Stimulated activated CD4-positive, alpha-beta T cell treated with anti-CD3 and anti-CD28 coated beads, Interleukin-4, amount 100 ng/mL, for 24 hours (primary cell): ENCODE measurements at regions not wholly inside any gene's neighbourhood (a gene's known extent, or its start where the extent isn't known, plus 50 kb on each side); places are given as distances from the start of the nearest gene placed in this dataset.
"Not testable (repeated sequence)": the region's sequence is repeated elsewhere in the genome, so short reads cannot be mapped to it uniquely, and the experiment has no call there.

Experiments used
- DNase-seq: peaks from one replicate; pipeline ENCODE4 v3.0.0-alpha.2; 2020

GRCh38 chr18:73381016-73381698 lies 513.4 kb upstream of the NETO1 start:
- DNase-seq: no peak

GRCh38 chr18:73366713-73367112 lies 498.9 kb upstream of the NETO1 start:
- no peak for DNase-seq

DNA sequence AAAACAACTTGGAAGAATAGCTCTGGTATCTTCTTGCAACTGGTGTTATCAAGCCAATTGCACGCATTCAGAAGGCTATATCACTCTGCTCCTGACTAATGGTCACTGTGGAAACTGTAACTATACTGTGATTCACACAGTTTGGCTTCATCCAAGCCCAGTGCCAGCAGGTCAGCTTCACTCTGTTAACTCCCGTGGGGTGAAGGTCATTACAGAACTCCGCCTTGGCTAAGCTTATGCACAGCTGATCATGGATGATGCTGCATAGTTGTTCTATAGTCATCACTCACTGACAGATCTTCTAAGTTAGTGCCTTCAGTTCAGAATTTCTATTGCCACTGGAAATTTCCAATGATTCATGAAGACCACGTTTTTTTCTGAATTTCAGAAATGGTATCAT lies 497.2 kb upstream of the NETO1 start:
- no peak for DNase-seq

DNA sequence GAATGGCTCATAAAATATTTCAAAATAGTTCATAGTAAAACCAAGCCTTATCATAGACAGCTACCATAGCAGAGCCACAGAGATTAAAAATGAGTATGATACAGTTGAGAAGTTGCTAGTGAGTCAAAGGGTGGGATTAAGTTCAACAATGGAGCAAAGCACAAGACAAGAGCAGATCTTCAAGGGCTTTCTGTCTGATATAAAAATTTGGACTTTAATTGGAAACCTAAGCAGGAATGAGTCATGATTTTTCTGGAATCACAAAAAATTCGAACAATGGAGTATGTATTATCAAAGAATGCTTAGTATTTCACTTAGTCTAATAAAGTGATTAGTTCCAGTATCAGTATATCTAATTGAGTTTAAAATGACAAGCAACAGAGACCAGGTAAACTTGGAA lies 487.3 kb upstream of the NETO1 start:
- DNase-seq: no peak

DNA sequence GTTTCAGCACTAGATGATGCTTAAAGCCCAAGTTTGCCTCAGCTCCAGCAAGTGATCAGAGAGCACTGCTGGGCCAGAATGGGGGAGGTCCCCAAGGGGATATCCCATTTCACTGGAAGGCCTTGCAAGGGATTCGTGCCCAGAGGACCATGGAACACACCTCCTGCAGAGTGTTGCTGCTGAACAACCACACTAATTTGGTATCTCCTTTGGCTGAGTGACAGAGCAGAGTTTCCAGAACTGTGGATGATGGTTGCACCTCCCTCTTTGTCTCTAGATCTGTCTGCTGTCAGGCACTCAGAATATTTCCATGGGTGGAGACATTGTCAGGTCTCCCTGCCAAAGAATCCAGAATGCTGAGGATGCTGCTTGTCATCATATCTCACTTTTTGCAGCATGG lies 484.8 kb upstream of the NETO1 start:
- DNase-seq: no peak

DNA sequence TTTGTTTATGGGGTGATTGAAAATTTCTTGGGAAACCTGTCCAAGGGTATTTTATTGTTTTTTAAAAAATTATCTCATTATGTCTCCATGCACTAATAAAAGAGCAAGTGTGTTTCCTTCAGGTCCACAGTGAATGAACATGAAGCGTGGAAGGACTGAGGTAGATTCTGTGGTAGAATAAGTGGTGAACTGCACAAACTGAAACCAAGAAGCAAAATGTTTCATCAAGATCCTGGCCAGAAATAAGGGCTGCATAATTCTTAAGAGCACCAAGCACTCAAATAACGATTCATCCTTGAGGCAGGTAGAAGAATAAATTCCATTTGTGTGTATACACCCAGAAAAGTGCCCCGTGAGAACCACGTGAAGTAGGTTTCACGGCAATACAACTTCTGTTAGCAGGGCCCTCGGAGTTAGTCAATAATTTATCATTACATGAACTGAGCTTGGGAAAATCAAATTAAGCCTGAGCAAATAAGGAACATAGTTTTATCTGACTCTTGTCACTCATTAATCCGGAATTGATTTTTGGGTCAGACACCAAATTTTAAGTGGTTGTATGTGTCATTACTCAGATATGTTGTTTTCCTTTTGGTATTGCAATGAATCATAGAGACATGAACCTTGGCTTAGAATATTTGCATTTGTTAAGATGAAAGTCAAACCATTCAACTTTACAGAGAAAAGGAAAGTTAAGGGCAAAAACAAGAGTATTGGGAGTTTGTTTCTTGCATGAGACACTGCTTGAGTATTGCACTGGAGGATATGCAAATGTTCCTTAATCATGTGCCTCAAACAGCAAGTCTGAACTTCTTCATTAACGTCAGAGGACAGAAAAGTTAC lies 472.6 kb upstream of the NETO1 start:
- DNase-seq: no peak

DNA sequence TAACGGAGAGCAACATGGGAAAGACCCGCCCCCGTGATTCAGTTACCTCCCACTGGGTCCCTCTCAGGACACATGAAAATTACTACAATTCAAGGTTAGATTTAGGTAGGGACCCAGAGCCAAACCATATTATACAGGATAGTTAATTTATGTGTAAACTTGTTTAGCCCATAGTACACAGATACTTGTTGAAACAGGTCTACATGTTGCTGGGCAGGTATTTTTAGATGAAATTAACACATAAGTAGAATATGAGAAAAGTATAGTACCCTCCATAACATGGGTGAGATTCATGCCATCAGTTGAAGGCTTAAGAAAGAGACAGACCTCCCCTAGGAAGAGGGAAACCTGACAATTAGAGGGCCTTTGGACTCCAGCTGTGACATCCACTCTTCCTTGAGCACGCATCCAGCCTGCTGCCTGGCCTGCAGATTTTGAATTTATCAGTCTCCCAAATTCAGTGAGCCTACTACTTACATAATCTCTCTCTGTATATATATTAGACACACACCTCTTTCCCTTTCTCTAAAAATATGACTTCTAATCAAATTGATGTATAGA lies 463.5 kb upstream of the NETO1 start:
- no peak for DNase-seq

- not testable (repeated sequence) for DNase-seq
Measured at GRCh38 chr18:73330106-73330505, 462.3 kb upstream of the NETO1 start.

DNA sequence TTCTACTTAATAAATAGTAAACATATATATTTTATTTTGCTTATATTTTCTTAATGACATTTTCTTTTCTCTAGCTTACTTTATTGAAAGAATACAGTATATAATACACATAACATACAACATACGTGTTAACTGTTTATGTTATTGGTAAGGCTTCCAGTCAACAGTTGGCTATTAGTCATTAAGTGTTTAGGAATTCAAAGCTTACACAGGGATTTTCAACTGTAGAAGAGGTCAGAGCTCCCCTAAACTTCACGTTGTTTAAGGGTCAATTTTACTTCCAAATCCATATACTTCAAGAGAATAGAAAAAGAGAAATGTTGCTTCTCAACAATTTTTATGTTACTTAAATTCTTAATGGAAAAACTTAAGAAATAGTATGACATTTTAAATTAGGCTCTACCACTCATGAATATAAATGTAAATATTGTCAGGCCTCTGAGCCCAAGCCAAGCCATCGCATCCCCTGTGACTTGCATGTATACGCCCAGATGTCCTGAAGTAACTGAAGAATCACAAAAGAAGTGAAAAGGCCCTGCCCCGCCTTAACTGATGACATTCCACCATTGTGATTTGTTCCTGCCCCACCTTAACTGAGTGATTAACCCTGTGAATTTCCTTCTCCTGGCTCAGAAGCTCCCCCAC lies 456.5 kb upstream of the NETO1 start:
- DNase-seq: not testable (repeated sequence)

GRCh38 chr18:73318739-73319479 lies 451.1 kb upstream of the NETO1 start:
- no peak for DNase-seq

DNA sequence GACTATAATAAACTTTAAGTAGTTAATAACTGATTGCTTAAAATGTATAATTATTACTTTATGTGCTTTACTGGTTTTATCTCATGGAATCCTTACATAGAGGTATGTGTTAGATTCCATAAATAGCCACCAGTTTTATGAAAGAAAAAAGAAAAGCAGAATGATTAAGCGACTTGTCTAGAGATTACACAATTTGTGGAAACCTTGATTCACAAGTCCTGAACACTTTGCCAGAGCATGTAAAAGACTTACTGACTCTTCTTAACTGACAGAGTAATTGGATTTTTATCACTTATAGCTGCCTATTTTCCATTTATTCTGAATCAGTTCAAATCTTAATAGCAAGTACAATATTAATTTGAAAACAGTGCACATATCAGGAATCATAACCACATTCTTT lies 448.7 kb upstream of the NETO1 start:
- DNase-seq: no peak

- no peak for DNase-seq
Measured at GRCh38 chr18:73315381-73315780, 447.6 kb upstream of the NETO1 start.

GRCh38 chr18:73313476-73313875 lies 445.7 kb upstream of the NETO1 start:
- no peak for DNase-seq

GRCh38 chr18:73296686-73297085 lies 428.9 kb upstream of the NETO1 start:
- DNase-seq: no peak

DNA sequence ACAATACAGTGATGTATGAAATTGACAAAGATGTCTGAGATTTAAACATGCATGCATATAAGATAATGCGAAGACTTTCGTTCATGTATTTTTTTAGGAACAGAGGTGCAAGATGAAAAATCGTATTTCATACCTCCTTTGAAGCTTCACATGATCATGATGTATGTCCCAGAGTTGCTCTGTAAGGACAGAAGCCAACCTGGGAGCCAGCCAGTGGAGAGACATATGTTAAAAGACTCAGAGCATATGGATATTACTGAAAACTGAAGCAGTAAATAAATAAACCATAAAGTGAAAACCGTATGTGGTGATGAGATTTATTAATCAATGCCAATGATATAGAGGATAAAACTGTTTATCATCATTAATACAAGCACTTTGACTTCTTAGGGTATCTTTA lies 424.4 kb upstream of the NETO1 start:
- DNase-seq: no peak

DNA sequence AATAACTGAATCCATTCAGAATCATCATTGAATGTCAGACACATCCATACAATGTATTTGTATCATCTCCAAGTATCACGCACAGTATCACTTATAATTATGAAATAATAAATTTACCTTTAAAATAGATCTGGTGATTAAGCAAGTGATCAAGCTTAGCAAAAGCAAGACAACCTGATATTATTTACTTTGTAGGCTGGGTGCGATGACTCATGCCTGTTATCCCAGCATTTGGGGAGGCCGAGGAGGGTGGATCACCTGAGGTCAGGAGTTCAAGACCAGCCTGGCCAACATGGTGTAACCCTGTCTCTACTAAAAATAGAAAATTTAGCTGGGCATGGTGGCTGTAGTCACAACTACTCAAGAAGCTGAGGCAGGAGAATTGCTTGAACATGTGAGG lies 421.0 kb upstream of the NETO1 start:
- DNase-seq: no peak

DNA sequence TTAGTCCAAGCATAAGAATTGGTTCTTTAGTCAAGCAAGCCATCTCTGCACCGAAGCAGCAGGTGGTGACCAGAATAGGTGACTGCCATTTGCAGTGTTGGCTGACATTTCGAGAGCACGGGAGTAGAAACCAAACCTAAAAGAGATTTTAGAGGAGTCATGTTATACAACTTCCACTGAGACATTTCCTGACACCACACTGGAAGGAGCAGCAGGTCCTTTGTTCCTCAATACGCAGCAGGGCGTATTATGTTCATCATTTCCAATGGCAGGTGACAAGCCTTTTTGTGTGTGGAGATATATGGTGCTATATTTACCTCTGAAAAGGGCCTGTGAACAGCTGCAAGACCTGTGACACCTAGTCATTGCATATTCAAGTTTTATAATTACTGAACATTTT lies 418.8 kb upstream of the NETO1 start:
- DNase-seq: no peak

GRCh38 chr18:73283788-73284187 lies 416.0 kb upstream of the NETO1 start:
- no peak for DNase-seq

- DNase-seq: no peak
Measured at GRCh38 chr18:73283032-73283431, 415.2 kb upstream of the NETO1 start.

GRCh38 chr18:73279498-73279897 lies 411.7 kb upstream of the NETO1 start:
- DNase-seq: no peak

DNA sequence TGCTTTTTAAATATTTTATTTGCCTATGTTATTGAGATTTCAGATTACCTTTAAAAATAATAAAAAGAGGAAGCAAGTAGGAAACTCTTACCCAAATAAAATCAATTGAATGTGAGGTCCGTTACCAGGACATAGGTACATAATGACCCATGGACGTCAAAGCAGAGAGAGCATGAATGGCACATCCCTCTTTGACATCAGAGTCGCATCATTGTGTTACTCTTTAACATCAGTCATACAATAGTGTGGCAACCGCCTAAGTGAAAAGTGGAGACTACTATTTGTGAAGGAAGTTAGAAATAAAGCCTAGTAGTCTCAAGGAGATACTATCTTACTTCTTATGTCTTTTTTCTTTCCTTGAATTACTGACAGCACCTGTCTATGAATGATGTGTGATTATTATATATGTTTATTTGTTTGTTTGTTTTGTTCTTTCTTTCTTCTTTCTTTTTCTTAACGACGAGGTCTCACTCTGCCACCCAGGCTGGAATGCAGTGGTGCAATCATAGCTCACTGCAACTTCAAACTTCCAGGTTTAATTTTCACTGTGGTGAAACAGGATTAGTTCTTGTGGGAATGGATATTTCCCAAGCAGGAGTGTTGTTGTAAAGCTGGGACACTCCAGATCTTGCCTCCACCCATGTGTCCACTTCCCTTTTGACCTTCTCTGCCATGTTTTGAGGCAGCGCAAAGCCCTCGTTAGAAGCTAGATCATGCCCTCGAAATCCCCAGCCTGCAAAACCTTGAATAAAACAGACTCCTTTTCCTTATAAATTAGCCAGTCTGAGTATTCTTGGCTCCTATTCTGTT lies 407.2 kb upstream of the NETO1 start:
- no peak for DNase-seq
